ENCODE measurements at regions not wholly inside any gene's neighbourhood (a gene's known extent, or its start where the extent isn't known, plus 50 kb on each side); places are given as distances from the start of the nearest gene placed in this dataset.

DNA sequence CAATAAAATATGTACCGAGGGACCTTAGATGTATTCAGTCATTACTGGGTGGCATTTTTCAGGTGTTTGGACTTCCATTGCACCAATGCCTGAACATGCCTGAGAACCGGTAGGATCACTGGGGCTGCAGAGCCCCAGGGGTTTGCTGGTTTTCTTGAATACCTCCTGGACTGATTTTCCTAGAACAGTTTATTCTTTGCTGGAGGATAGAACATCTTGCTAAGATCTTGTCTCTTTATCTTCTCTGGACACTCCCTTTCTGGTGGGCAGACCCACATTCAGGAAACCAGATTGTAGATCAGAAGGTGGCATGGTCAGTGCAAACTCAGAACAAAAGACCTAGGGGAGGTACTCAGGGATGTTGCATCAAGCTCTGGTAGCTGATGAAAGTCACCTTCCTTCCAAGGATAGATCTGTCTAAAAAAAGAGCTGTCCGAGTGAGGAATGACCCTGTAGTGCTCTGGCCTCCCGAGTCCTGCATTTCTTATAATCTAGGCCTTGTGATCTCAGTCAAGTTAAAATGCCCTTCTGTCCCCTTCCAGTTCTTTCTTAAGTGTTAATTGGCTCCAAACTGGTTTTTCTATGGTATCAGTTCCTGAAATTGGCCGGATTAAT lies 84.8 kb downstream of the CLDN34 start:
- no peak overlapping the region for H3K9ac ChIP-seq (ENCODE audit: low read length)
- no peaks in the 10 kb centered on the region for H3K9me2 ChIP-seq (replicated peaks; ENCODE audit: insufficient read depth, low read length)
- DNase-seq: no peak
- H3K27me3 ChIP-seq (ENCODE audit: low read length): no peaks in the 10 kb centered on the region
- no peaks in the 10 kb centered on the region for H4K20me1 ChIP-seq (ENCODE audit: insufficient read depth, low read depth, low read length)
- no peak overlapping the region for H2AFZ ChIP-seq (ENCODE audit: low read length)
- no peak overlapping the region for H3K27ac ChIP-seq (ENCODE audit: low read length)
- H3K4me3 ChIP-seq (ENCODE audit: low read length): no peak overlapping the region
- no peaks in the 10 kb centered on the region for H3K9me3 ChIP-seq (ENCODE audit: low read length)
- H3K79me2 ChIP-seq (ENCODE audit: low read length): no peaks in the 10 kb centered on the region
- no peak overlapping the region for H3K4me2 ChIP-seq (ENCODE audit: low read depth, low read length, poor library complexity, severe bottlenecking)
- no peaks in the 10 kb centered on the region for H3K4me1 ChIP-seq (ENCODE audit: low read length)
- H3K36me3 ChIP-seq (ENCODE audit: insufficient read depth, low read length): no peaks in the 10 kb centered on the region

DNA sequence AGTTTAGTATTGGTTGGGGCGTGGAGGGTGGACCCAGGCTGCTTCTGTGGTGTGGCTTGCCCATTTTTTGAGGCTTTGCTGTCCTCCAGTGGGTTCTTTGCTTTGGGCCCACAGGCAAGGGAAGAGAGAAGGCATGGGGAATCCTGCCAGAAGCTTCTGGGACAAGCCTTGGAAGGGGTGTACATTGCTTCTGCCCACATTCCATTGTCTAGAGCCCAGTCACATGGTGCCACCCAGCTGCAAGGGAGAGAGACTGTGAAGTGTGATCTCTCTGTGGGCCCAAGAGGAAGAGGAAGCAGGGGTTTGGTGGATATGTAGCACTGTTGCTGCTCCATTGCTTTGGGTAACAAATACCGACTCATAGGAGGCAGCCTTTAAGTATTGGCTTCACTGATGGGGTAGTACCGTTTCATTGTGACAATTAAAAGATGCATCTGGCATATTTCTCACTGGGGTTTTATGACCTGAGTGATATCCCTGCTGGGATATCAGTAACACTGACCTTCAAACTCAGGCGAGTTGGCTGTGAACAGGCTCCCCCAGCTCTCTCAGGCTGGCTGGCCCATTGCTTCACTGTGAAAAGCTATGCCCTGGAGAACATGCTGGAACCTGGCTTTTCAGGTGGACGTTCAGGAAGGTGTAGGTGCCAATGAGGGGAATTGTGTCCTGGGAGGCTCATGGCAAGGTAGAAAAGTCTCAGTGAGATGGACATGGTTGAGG lies 85.9 kb downstream of the CLDN34 start:
- no peaks in the 10 kb centered on the region for H3K79me2 ChIP-seq (ENCODE audit: low read length)
- no peaks in the 10 kb centered on the region for H3K9me3 ChIP-seq (ENCODE audit: low read length)
- no peaks in the 10 kb centered on the region for H3K9me2 ChIP-seq (replicated peaks; ENCODE audit: insufficient read depth, low read length)
- no peaks in the 10 kb centered on the region for H3K4me1 ChIP-seq (ENCODE audit: low read length)
- no peaks in the 10 kb centered on the region for H4K20me1 ChIP-seq (ENCODE audit: insufficient read depth, low read depth, low read length)
- H3K4me2 ChIP-seq (ENCODE audit: low read depth, low read length, poor library complexity, severe bottlenecking): no peak overlapping the region
- H3K4me3 ChIP-seq (ENCODE audit: low read length): no peak overlapping the region
- no peaks in the 10 kb centered on the region for H3K36me3 ChIP-seq (ENCODE audit: insufficient read depth, low read length)
- H3K27ac ChIP-seq (ENCODE audit: low read length): no peak overlapping the region
- H3K9ac ChIP-seq (ENCODE audit: low read length): no peak overlapping the region
- DNase-seq: no peak
- no peak overlapping the region for H2AFZ ChIP-seq (ENCODE audit: low read length)
- H3K27me3 ChIP-seq (ENCODE audit: low read length): no peaks in the 10 kb centered on the region

DNA sequence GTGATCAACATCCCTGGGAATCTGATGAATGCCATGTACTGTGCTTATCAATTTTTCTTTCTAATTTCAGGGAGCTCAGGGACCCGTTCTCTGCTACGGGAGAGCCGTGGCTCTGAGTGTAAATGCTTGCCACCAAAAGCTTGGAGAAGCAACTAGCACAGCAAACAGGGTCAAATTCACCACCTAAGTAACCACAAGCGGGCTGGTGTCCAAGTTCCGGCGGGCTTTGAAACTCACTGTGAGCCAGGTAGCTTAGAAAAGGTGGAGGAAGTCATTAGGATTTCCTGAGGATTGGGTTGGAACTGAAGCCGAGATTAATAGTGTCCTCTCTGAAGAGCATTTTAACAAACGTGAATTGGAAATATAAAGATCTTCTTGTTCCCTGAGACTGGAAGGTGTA lies 87.2 kb downstream of the CLDN34 start:
- Histone ChIP-seq H3K4me2 (ENCODE audit: low read depth, low read length, poor library complexity, severe bottlenecking) (no peak overlapping the region), H3K79me2 (ENCODE audit: low read length) (no peaks in the 10 kb centered on the region), H3K4me1 (ENCODE audit: low read length) (no peaks in the 10 kb centered on the region), H3K27me3 (ENCODE audit: low read length) (no peaks in the 10 kb centered on the region), H3K9ac (ENCODE audit: low read length) (no peak overlapping the region), H3K9me2 (replicated peaks; ENCODE audit: insufficient read depth, low read length) (no peaks in the 10 kb centered on the region), H3K36me3 (ENCODE audit: insufficient read depth, low read length) (no peaks in the 10 kb centered on the region), H2AFZ (ENCODE audit: low read length) (no peak overlapping the region), H3K4me3 (ENCODE audit: low read length) (no peak overlapping the region), H4K20me1 (ENCODE audit: insufficient read depth, low read depth, low read length) (no peaks in the 10 kb centered on the region), H3K9me3 (ENCODE audit: low read length) (no peaks in the 10 kb centered on the region), H3K27ac (ENCODE audit: low read length) (no peak overlapping the region)
- DNase-seq: no peak

DNA sequence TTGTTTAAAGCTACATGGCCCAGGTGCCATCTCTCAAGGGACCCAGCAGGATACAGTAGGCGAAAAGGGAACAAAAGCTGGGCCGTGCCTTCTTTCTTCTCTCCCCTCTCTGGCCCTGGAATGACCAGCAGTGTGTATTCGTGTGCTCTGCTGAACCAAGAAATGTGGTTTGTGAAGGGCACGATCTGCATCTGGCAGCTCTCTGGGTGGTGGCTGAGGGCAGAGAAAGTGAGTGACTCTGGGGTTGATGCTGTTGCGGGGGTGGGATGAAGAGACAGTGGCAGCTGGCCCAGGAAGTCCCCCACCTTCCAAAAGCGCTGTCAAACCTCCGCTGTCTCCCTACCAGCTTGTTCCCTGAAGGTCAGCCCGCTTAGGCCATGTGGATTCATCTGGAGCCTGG lies 88.3 kb downstream of the CLDN34 start:
- DNase-seq: no peak
- H2AFZ ChIP-seq (ENCODE audit: low read length): no peak overlapping the region
- no peaks in the 10 kb centered on the region for H3K9me2 ChIP-seq (replicated peaks; ENCODE audit: insufficient read depth, low read length)
- H3K9me3 ChIP-seq (ENCODE audit: low read length): no peaks in the 10 kb centered on the region
- no peaks in the 10 kb centered on the region for H3K79me2 ChIP-seq (ENCODE audit: low read length)
- no peak overlapping the region for H3K9ac ChIP-seq (ENCODE audit: low read length)
- H3K4me2 ChIP-seq (ENCODE audit: low read depth, low read length, poor library complexity, severe bottlenecking): no peak overlapping the region
- H3K27me3 ChIP-seq (ENCODE audit: low read length): no peaks in the 10 kb centered on the region
- no peaks in the 10 kb centered on the region for H3K4me1 ChIP-seq (ENCODE audit: low read length)
- no peaks in the 10 kb centered on the region for H3K36me3 ChIP-seq (ENCODE audit: insufficient read depth, low read length)
- H3K27ac ChIP-seq (ENCODE audit: low read length): no peak overlapping the region
- no peak overlapping the region for H3K4me3 ChIP-seq (ENCODE audit: low read length)
- H4K20me1 ChIP-seq (ENCODE audit: insufficient read depth, low read depth, low read length): no peaks in the 10 kb centered on the region

DNA sequence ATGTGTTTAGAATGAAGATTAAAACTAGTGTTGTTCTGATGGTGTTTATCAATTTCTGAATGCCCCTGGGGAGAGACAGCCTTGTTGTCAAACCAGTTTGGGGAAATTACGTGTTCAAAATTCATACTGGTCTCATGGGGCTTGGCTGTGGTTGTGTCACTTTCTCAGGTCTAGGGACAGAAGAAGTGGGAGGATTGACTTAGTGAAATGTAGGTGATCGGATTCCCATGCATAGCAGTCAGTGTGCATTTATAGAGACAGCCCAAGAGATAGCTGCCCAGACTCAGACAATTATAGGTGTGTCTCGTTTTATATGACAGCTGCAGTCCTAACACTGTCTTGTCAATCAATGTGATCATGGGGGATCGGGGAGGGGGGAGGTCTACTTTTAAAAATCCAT lies 94.4 kb upstream of the CLCN4 start:
- no peaks in the 10 kb centered on the region for H3K27me3 ChIP-seq (ENCODE audit: low read length)
- no peaks in the 10 kb centered on the region for H3K36me3 ChIP-seq (ENCODE audit: insufficient read depth, low read length)
- no peaks in the 10 kb centered on the region for H4K20me1 ChIP-seq (ENCODE audit: insufficient read depth, low read depth, low read length)
- H2AFZ ChIP-seq (ENCODE audit: low read length): no peak overlapping the region
- no peaks in the 10 kb centered on the region for H3K9me2 ChIP-seq (replicated peaks; ENCODE audit: insufficient read depth, low read length)
- no peaks in the 10 kb centered on the region for H3K79me2 ChIP-seq (ENCODE audit: low read length)
- H3K4me1 ChIP-seq (ENCODE audit: low read length): no peaks in the 10 kb centered on the region
- DNase-seq: no peak
- no peak overlapping the region for H3K9ac ChIP-seq (ENCODE audit: low read length)
- H3K4me3 ChIP-seq (ENCODE audit: low read length): no peak overlapping the region
- H3K27ac ChIP-seq (ENCODE audit: low read length): no peak overlapping the region
- H3K4me2 ChIP-seq (ENCODE audit: low read depth, low read length, poor library complexity, severe bottlenecking): no peak overlapping the region
- H3K9me3 ChIP-seq (ENCODE audit: low read length): no peaks in the 10 kb centered on the region

DNA sequence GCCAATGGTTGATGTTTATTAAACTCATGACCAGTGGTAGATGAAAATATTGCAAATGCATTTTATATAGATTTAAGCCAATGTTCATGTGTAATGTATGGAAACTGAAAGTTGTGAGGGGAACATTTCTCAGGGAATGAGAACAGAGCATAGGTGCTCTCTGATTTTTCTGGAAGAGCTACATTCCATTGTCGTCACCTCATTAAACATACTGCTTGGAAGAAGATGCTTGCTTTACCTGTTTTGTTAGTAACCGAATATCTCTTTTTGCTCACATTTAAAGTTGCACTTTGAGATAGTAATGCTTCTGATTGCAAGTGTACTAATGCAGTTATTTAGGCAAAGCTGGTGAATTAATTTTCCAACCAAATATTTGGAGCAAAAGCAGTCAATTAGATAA lies 93.8 kb upstream of the CLCN4 start:
- DNase-seq: no peak

DNA sequence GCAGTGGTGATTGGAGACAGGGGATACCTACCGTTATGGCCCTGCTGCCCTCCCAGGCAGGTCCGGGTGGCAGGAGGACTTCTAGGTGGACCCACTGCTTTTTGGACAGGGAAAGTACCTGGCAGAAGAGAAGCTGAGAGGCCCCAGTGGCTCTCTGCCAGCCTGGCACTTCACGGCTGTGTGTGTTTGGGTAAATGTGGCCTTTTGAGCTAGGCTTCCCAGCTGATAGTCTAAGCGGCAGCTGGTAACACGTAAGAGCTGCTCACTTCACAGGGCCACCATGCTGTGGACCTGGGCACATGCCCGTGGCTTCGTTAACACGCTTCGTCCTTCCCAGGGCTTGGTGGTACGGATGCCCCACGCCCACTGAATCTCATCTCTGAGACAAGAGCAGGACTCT lies 92.0 kb upstream of the CLCN4 start:
- Histone ChIP-seq H3K4me2 (ENCODE audit: low read depth, low read length, poor library complexity, severe bottlenecking) (no peak overlapping the region), H3K4me1 (ENCODE audit: low read length) (no peaks in the 10 kb centered on the region), H3K9me3 (ENCODE audit: low read length) (no peaks in the 10 kb centered on the region), H3K9ac (ENCODE audit: low read length) (no peak overlapping the region), H4K20me1 (ENCODE audit: insufficient read depth, low read depth, low read length) (no peaks in the 10 kb centered on the region), H3K9me2 (replicated peaks; ENCODE audit: insufficient read depth, low read length) (no peaks in the 10 kb centered on the region), H3K4me3 (ENCODE audit: low read length) (no peak overlapping the region), H3K27ac (ENCODE audit: low read length) (no peak overlapping the region), H3K27me3 (ENCODE audit: low read length) (no peaks in the 10 kb centered on the region), H2AFZ (ENCODE audit: low read length) (no peak overlapping the region), H3K79me2 (ENCODE audit: low read length) (no peaks in the 10 kb centered on the region), H3K36me3 (ENCODE audit: insufficient read depth, low read length) (no peaks in the 10 kb centered on the region)
- DNase-seq: no peak

More for the DNA sequence above, 93.8 kb upstream of the CLCN4 start:
- Histone ChIP-seq H2AFZ (ENCODE audit: low read length) (no peak overlapping the region), H4K20me1 (ENCODE audit: insufficient read depth, low read depth, low read length) (no peaks in the 10 kb centered on the region), H3K4me1 (ENCODE audit: low read length) (no peaks in the 10 kb centered on the region), H3K27ac (ENCODE audit: low read length) (no peak overlapping the region), H3K9ac (ENCODE audit: low read length) (no peak overlapping the region), H3K9me2 (replicated peaks; ENCODE audit: insufficient read depth, low read length) (no peaks in the 10 kb centered on the region), H3K4me3 (ENCODE audit: low read length) (no peak overlapping the region), H3K4me2 (ENCODE audit: low read depth, low read length, poor library complexity, severe bottlenecking) (no peak overlapping the region), H3K79me2 (ENCODE audit: low read length) (no peaks in the 10 kb centered on the region), H3K27me3 (ENCODE audit: low read length) (no peaks in the 10 kb centered on the region), H3K36me3 (ENCODE audit: insufficient read depth, low read length) (no peaks in the 10 kb centered on the region), H3K9me3 (ENCODE audit: low read length) (no peaks in the 10 kb centered on the region)

DNA sequence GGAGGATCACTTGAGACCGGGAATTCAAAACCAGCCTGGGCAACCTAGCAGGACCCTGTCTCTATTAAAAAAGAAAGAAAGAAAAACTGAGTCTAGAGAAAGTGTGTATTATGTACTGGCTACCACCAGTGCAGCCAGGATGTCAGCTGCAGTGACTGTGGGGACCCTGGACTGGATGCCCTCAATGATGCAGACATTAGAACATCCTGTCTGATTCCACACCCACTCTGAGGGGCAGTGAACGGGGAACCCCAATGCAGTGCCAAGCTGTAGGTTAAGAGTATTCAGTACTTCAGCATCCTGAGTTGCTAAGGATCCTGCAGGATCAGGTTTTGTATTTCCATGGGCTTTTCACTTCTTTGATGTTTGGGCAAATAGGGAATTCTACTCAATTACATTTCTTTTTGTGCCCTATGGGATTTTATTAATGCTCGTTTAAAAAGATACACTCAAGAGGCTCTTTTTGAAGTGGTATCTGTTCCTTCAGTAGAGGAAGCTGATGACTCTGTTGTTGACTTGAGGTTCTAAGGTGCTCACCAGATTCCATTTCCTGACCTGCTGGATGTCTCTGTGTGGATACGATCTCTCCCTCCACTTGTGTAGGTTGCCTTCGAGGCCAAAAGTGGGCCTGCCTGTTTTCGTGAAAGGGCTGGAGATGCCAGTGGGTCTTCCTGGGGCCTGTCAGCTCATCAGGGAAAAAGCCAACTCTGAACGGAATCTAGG lies 85.9 kb upstream of the CLCN4 start:
- no peak for DNase-seq
- Histone ChIP-seq H3K27me3 (ENCODE audit: low read length) (no peaks in the 10 kb centered on the region), H3K9me2 (replicated peaks; ENCODE audit: insufficient read depth, low read length) (no peaks in the 10 kb centered on the region), H2AFZ (ENCODE audit: low read length) (no peak overlapping the region), H3K4me2 (ENCODE audit: low read depth, low read length, poor library complexity, severe bottlenecking) (no peak overlapping the region), H3K36me3 (ENCODE audit: insufficient read depth, low read length) (no peaks in the 10 kb centered on the region), H3K4me3 (ENCODE audit: low read length) (no peak overlapping the region), H3K79me2 (ENCODE audit: low read length) (no peaks in the 10 kb centered on the region), H4K20me1 (ENCODE audit: insufficient read depth, low read depth, low read length) (no peaks in the 10 kb centered on the region), H3K9ac (ENCODE audit: low read length) (no peak overlapping the region), H3K9me3 (ENCODE audit: low read length) (no peaks in the 10 kb centered on the region), H3K27ac (ENCODE audit: low read length) (no peak overlapping the region), H3K4me1 (ENCODE audit: low read length) (no peaks in the 10 kb centered on the region)
